Fibroblast of villous mesenchyme (primary cell): ENCODE measurements at regions not wholly inside any gene's neighbourhood (a gene's known extent, or its start where the extent isn't known, plus 50 kb on each side); places are given as distances from the start of the nearest gene placed in this dataset.

ENCODE experiments used
- DNase-seq: peaks from one replicate; pipeline ENCODE4 v3.0.0-alpha.2; 2010; ENCODE audit warnings: low read depth
- H3K4me3 ChIP-seq: 2 replicates; pipeline ENCODE4 v1.5.1; 2011; ENCODE audit warnings: low read depth, mild to moderate bottlenecking, low read length
- CTCF ChIP-seq: IDR thresholded peaks from 2 replicates; pipeline ENCODE4 v1.5.1; 2012; ENCODE audit warnings: low read depth, mild to moderate bottlenecking, low read length; ENCODE audit not compliant: insufficient read depth

DNA sequence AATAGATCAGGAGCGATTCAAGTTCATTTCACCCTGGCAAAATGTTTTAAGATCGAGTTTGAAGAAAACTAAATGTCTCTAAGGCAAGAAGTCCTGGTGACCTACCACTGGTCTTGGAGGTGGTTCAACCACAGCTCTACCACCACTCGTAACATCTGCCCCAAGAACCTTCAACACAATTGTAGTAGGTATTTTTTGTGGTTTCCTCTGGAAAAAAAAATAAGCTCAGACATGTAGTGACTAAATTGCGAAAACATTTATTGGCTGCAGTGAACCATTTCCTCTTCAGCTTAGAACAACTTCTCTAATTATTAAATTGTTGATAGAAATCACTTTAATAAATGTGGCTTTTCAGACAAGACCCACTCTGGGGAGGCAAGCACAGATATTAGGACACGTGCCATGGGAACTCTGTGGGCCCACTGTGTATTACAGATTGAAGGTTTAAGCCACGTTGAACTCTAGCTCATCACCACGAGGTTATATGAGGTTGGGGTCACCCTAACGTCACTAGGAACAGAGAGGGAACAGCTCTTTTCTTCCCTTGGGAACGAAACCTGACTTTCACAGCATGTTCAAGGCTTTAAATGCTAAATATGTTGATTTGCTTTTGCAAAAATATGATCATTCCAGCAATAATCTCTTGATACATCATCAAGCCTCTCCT lies 142.9 kb downstream of the HSD17B3 start:
- no peak for TF ChIP-seq CTCF
- DNase-seq: no peak
- no peak overlapping the region for H3K4me3 ChIP-seq

DNA sequence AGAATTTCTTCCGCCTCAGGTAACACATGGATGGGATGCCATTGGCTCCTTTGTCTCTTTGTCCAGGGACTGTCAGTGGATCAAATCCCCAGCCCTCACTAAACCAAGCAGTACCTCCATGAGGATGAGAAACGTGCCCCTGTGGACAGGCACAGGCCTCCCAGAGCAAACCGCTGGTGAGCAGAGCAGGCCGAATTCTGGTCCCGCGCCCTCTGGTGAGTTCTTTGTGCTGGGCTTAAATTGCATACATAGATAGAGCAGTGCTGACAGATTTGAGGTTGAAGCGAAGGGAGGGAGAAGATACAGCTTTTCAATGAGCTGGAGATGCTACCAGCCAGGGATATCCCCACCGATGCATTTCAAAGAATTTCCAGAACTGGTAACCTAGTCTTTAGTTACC lies 143.8 kb downstream of the HSD17B3 start:
- no peak overlapping the region for H3K4me3 ChIP-seq
- no peak for DNase-seq
- no peak for TF ChIP-seq CTCF

GRCh38 chr9:96157675-96158074 lies 144.3 kb downstream of the HSD17B3 start:
- no peak for DNase-seq
- H3K4me3 ChIP-seq: no peak overlapping the region
- TF ChIP-seq CTCF: no peak

DNA sequence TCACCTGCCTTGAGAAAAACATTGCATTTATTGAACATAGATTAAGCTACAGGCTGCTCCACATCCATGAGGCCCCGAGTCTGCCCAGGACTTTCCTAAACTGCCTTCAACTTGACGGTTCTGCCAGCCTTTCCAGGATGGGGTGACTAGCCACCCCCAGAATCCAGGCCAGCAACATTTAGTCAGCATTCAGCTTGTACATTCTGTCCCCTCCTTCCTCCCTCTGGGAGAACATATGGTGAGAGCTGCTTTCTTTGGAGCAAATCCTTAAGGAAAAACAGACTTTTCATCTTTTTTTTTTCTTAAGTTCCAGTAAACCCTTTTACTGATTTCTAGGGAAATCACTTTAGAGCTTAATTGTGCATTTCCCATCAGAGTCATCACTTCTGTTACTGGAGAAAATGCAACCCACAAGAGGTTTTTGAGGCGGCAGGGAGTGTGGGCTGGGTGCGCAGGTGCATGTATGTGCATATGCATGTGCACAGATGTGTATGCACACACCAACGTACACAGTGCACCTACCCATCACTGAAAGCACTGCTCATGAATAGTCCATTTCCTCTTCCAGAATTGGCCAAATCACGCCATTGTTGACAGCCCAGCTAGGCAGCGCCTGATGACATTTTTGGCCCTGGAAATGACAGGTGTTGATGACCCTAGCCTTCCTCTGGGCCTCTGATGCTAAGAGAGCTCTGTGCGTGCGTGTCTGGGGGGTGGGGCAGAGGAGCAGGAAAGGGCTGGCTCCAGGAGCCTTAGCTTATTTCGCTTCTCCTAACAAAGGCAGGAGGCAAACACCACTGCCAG lies 145.6 kb downstream of the HSD17B3 start:
- no peak for DNase-seq
- TF ChIP-seq CTCF: no peak
- H3K4me3 ChIP-seq: no peak overlapping the region

- H3K4me3 ChIP-seq: no peak overlapping the region
- TF ChIP-seq CTCF: no peak
- no peak for DNase-seq
Measured at GRCh38 chr9:96154081-96154480, 147.9 kb downstream of the HSD17B3 start.

DNA sequence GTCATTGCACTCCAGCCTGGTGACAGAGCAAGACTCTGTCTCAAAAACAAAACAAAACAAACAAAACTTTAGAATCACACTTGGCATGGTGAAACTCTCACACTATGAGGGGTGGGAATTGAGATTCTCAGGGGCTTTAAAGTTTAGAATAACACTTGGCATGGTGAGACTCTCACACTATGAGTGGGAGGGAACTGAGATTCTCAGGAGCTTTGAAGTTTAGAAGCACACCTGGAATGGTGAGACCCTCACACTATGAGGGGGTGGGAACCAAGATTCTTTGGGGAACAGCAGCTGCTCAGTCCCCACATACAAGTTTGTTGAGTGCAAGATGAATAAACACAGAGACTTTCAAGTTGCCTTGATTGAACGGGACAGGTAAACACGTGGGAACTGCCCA lies 149.4 kb downstream of the HSD17B3 start:
- H3K4me3 ChIP-seq: no peak overlapping the region
- no peak for TF ChIP-seq CTCF
- no peak for DNase-seq
